ENCODE measurements at regions not wholly inside any gene's neighbourhood (a gene's known extent, or its start where the extent isn't known, plus 50 kb on each side); places are given as distances from the start of the nearest gene placed in this dataset.
A peak's percentile ranks its signal among the peaks of the same experiment; 100 is the strongest.

GRCh38 chr2:44833171-44834069 lies 108.1 kb upstream of the SIX3 start (continued):
- TF ChIP-seq ZNF207 (IDR thresholded peaks at IDR 0.05; ENCODE audit: borderline replicate concordance), result no peak
- peak; percentile 90 for TF ChIP-seq NFIC (IDR thresholded peaks at IDR 0.05; ENCODE audit: low read depth, low read length)
- no peak for TF ChIP-seq HDAC6 (IDR thresholded peaks at IDR 0.05; ENCODE audit: unreplicated experiment)
- no peak for TF ChIP-seq ZNF687 (IDR thresholded peaks at IDR 0.05)
- TF ChIP-seq MTA2 (IDR thresholded peaks at IDR 0.05; ENCODE audit: low read depth), result peak; percentile 75; the same call in 1 of the 2 replicates
- TF ChIP-seq HDGF (IDR thresholded peaks at IDR 0.05), result no peak; the same call in 1 of the 2 replicates
- no peak for TF ChIP-seq HDAC2 (IDR thresholded peaks at IDR 0.05)
- no peak for TF ChIP-seq POU2F2 (IDR thresholded peaks at IDR 0.05; ENCODE audit: borderline replicate concordance, low read depth, low read length)
- no peak for TF ChIP-seq EZH2 (IDR thresholded peaks at IDR 0.05; ENCODE audit: borderline replicate concordance, control insufficient read depth, low read depth, low read length)
- TF ChIP-seq CREB1 (IDR thresholded peaks at IDR 0.05; ENCODE audit: low read depth), result no peak
- no peak for TF ChIP-seq SMC3 (IDR thresholded peaks at IDR 0.05; ENCODE audit: borderline replicate concordance, low read length)
- TF ChIP-seq CHD2 (IDR thresholded peaks at IDR 0.05; ENCODE audit: borderline replicate concordance, low read depth, low read length), result no peak
- peak; percentile 39; the same call in 1 of the 2 replicates for TF ChIP-seq ATF2 (IDR thresholded peaks at IDR 0.05; ENCODE audit: low read length)
- TF ChIP-seq CUX1 (IDR thresholded peaks at IDR 0.05; ENCODE audit: insufficient replicate concordance, low read depth, low read length), result no peak
- TF ChIP-seq SUZ12 (IDR thresholded peaks at IDR 0.05; ENCODE audit: unreplicated experiment), result no peak
- TF ChIP-seq CBX5 (IDR thresholded peaks at IDR 0.05; ENCODE audit: low read depth), result peak; percentile 44; the same call in 1 of the 2 replicates
- TF ChIP-seq POLR2AphosphoS5 (IDR thresholded peaks at IDR 0.05; ENCODE audit: low read length), result no peak
- peak; percentile 22; the same call in 1 of the 2 replicates for TF ChIP-seq ZNF217 (IDR thresholded peaks at IDR 0.05)
- TF ChIP-seq CHD1 (IDR thresholded peaks at IDR 0.05; ENCODE audit: low read depth, low read length), result no peak

Measured in GM12878 (cell line).